HG03354 (cell line): ENCODE measurements at regions not wholly inside any gene's neighbourhood (a gene's known extent, or its start where the extent isn't known, plus 50 kb on each side); places are given as distances from the start of the nearest gene placed in this dataset.
"Not testable (repeated sequence)": the region's sequence is repeated elsewhere in the genome, so short reads cannot be mapped to it uniquely, and the experiment has no call there.

Experiments
- ATAC-seq: cut with Tn5 transposase; IDR thresholded peaks from one replicate; pipeline ENCODE4 v1.9.1; 2021; ENCODE audit warnings: mild to moderate bottlenecking; ENCODE audit not compliant: unreplicated experiment, poor library complexity, severe bottlenecking

- no peak for ATAC-seq
Observed at GRCh38 chr18:56451188-56451587, 187.2 kb downstream of the TXNL1 start.

GRCh38 chr18:56448751-56449150, 189.6 kb downstream of the TXNL1 start:
- ATAC-seq, result no peak

GRCh38 chr18:56445422-56445821, 193.0 kb downstream of the TXNL1 start:
- no peak for ATAC-seq

GRCh38 chr18:56444201-56444600, 194.2 kb downstream of the TXNL1 start:
- no peak for ATAC-seq

- no peak for ATAC-seq
Observed at GRCh38 chr18:56443166-56443907, 195.1 kb downstream of the TXNL1 start.

GRCh38 chr18:56438480-56438879, 199.9 kb downstream of the TXNL1 start:
- not testable (repeated sequence) for ATAC-seq

- ATAC-seq, result no peak
Observed at GRCh38 chr18:56436651-56437050, 201.7 kb downstream of the TXNL1 start.

- ATAC-seq, result no peak
Observed at GRCh38 chr18:56433919-56434318, 204.5 kb downstream of the TXNL1 start.

- no peak for ATAC-seq
Observed at GRCh38 chr18:56431551-56431950, 206.8 kb downstream of the TXNL1 start.

GRCh38 chr18:56423626-56424025, 214.8 kb downstream of the TXNL1 start:
- no peak for ATAC-seq

- no peak for ATAC-seq
Observed at GRCh38 chr18:56421647-56422046, 216.7 kb downstream of the TXNL1 start.

GRCh38 chr18:56420868-56421267, 217.5 kb downstream of the TXNL1 start:
- ATAC-seq, result not testable (repeated sequence)

- ATAC-seq, result no peak
Observed at GRCh38 chr18:56414357-56414756, 224.0 kb downstream of the TXNL1 start.

- no peak for ATAC-seq
Observed at GRCh38 chr18:56413862-56414261, 224.5 kb downstream of the TXNL1 start.

- no peak for ATAC-seq
Observed at GRCh38 chr18:56412951-56413350, 225.4 kb downstream of the TXNL1 start.

- no peak for ATAC-seq
Observed at GRCh38 chr18:56409736-56410135, 228.7 kb downstream of the TXNL1 start.

GRCh38 chr18:56407646-56408180, 230.7 kb downstream of the TXNL1 start:
- ATAC-seq, result no peak

GRCh38 chr18:56402872-56403516, 235.4 kb downstream of the TXNL1 start:
- no peak for ATAC-seq

- ATAC-seq, result no peak
Observed at GRCh38 chr18:56393870-56394269, 244.5 kb downstream of the TXNL1 start.

GRCh38 chr18:56391931-56392590, 246.3 kb downstream of the TXNL1 start:
- no peak for ATAC-seq

GRCh38 chr18:56390626-56391025, 247.8 kb downstream of the TXNL1 start:
- no peak for ATAC-seq
